Right renal pelvis (tissue), 4 donors: ENCODE measurements at regions not wholly inside any gene's neighbourhood (a gene's known extent, or its start where the extent isn't known, plus 50 kb on each side); places are given as distances from the start of the nearest gene placed in this dataset.
"Not testable (repeated sequence)": the region's sequence is repeated elsewhere in the genome, so short reads cannot be mapped to it uniquely, and the experiment has no call there.

ENCODE experiments used
- DNase-seq, 4 donors: peaks; one replicate each; pipeline ENCODE4 v3.0.0-alpha.2; 2013; ENCODE audit warnings: low read depth in 4 of 4, low spot score in 3 of 4, missing footprints in 1 of 4

DNA sequence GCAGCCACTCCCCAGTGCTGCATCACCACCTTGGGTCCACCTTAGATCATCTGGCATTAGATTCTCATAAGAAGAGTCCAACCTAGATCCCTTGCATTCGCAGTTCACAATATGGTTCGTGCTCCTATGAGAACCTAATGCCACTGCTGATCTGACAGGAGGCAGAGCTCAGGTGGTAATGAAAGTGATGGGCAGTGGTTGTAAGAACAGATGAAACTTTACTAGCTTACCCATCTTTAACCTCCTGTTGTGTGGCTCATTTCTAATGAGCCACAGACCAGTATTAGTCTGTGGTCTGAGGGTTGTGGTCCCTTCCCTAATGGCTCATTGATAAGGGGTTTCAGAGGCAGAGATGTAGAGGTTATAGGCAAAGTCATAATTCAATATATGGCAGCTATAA, 615.9 kb upstream of the MIS18BP1 start:
- no peak for DNase-seq

GRCh38 chr14:45868377-45868776, 615.4 kb upstream of the MIS18BP1 start:
- no peak for DNase-seq

DNA sequence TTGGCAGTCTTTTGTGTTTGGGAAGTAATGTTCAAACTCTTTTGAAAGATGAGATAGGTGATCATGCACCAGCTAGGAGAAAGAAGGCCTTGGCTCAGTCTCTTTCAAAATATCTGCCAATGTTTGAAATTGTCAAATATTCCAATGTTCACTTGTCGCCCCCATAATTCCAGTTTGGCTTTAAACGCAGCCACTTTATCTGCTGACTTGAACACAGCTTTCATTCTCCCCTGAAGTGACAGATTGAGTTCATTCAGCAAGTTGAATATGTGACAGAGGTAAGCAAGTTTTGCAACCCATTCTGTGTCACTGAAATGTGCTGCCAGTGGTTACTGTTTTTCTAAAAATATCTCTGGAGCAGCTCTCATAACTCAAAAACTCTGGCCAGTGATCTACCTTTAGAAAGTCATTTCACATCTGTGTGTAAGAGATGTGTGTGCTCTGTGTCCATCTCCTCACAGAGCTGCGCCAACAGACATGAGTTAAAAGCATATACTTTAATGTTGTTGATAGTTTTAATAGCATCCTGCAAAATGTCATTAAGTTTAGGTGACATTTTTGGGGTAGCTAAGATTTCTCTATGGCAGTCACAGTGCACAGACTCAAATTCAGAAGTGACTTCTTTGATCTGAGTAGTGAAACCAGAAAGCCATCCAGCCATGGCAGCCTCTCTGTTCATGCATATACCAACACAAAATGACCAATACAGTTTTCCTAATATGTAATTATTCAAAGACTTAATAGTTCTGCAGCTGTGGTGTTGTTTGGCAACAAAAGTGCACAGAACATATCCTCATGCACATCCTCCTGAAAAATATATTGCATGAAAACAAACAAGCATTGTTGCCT, 614.3 kb upstream of the MIS18BP1 start:
- DNase-seq: no peak

DNA sequence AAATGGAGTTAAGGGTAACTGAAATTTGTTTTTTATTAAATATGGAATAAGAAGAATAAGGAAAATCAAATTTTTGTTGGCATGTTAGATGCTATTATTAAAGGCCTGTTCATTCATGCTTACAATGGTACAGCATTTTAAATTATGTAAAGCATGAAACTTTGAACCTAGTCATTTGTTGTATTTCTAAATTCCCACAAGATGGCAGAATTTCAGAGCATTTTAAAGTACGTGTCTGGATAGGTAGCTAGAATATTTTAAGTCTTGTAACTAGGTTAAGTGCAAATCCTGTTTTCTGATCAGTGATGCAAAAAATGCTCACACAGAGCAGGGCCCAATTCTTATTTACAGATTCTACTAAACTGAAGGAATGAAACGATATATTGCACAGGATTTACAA, 585.6 kb upstream of the MIS18BP1 start:
- no peak for DNase-seq

DNA sequence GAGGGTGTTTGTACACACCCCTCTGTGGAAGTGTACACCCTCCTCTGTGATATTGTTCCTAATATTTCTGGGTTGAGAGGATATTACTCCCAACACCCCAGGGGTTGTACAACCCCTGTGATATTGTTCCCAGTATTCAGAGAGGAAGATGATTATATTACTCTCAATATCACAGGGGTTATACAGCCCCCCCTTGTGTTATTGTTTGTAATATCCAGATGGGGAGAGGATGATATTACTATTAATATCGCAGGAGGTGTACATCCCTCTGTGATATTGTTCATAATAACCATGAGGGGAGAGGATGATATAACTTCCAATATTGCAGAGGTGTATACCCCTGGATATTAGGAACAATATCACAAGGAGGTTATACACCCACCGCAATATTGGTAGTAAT, 566.1 kb upstream of the MIS18BP1 start:
- no peak for DNase-seq

DNA sequence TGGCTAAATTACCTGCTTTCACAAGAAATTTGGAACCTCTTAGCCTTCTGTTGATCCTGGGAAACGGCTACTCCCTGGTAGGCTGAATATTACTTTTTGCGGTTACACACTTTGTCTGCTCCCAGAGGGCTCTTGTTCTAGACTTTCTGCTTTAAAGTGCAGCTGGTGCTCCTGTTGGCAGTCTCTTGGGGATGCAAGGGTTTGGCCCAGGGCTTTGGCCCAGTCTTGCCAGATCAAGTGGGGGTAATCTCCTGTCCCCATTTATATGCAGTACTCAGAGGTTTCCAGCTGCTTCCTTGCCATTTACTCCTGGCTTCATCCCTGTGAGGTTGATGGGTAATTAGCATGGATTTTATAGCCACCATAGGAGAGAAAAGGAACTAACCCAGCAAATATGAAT, 558.2 kb upstream of the MIS18BP1 start:
- DNase-seq: no peak

GRCh38 chr14:45810152-45810872, 557.3 kb upstream of the MIS18BP1 start:
- peak in 2 of 4 donors; percentile 4 to 6 for DNase-seq

- no peak for DNase-seq
Observed at GRCh38 chr14:45807178-45807899, 554.3 kb upstream of the MIS18BP1 start.

DNA sequence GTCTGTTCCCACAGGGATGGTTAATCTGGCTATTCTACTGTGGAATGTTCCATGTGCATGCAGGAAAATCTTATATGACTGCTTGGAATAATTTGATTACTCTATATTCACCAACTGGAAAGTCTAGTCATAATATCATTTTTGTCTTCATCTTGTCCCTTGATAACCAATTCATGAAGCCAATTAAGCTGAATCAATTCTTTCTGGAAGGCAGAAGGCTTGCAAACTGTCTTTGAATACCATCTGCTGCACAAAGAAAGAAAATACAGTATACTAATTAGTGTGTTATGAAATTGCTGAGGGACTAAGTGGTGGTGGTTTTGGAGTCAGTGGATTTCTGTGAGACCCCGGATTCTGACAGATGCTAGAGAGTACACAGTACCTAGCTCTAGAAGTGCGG, 546.5 kb upstream of the MIS18BP1 start:
- no peak for DNase-seq

GRCh38 chr14:45798659-45799058, 545.7 kb upstream of the MIS18BP1 start:
- DNase-seq: no peak

DNA sequence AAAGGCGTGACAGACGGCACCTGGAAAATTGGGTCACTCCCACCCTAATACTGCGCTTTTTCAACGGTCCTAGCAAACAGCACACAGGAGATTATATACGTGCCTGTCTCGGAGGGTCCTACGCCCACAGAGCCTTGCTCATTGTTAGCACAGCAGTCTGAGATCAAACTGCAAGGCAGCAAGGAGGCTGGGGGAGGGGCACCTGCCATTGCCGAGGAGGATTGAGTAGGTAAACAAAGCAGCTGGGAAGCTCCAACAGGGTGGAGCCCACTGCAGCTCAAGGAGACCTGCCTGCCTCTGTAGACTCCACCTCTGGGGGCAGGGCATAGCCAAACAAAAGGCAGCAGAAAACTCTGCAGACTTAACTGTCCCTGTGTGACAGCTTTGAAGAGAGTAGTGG, 543.0 kb upstream of the MIS18BP1 start:
- not testable (repeated sequence) for DNase-seq

DNA sequence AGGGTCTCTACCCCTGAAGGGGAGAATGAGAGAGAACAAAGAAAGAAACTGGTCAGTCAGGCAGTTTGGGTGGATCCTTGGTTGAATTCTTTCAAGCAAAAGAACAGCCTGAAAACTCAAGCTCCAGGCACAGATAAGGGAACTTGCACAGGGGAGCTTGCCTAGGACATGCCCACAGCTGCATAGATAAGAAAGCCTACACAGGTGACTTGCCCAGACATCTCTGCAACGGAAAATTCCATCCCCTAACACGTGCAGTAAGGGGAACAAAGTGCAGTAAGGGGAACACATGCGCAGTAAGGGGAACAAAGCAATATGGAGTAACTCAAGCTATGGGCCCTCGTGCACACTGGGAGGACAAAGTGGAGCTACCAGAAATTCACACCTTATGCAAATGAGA, 540.1 kb upstream of the MIS18BP1 start:
- no peak for DNase-seq

DNA sequence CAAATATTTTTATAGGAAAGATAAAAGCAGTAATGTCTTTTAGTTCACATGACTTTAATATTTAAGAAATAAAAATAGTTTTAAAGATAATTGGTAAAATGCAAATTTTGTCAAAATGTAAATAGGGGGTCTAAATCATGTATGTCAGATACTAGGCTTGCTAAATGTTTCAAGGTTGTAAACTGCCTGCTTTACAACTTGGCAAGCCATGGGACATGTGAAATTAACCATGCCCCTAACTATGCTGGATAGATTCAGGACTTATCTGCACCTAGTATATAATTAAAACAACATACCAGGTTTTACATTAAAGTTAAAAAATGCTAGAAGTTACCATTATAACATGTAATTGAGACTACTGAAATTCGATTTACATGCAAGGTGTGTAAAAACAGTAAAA, 537.3 kb upstream of the MIS18BP1 start:
- no peak for DNase-seq

DNA sequence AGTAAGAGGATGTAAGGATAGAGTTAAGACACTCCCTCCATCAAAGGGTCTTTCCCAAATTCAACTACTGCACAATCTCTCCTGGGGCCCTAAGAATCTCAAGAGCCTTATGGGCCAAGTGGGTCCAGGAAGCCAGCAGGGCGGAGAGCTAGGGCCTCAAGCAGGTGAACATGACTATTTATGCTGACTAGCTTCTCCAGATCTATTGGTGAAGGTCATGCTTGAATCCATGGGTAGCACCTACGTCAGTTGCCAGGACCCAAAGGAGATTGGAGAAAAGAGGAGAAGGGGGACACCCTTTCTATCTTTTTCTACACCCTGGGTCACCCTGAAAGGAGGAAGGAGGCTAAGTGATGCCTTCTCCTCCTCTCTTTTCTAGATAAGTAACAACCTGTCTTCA, 534.2 kb upstream of the MIS18BP1 start:
- DNase-seq: no peak

- DNase-seq: no peak
Observed at GRCh38 chr14:45786266-45786665, 533.3 kb upstream of the MIS18BP1 start.

DNA sequence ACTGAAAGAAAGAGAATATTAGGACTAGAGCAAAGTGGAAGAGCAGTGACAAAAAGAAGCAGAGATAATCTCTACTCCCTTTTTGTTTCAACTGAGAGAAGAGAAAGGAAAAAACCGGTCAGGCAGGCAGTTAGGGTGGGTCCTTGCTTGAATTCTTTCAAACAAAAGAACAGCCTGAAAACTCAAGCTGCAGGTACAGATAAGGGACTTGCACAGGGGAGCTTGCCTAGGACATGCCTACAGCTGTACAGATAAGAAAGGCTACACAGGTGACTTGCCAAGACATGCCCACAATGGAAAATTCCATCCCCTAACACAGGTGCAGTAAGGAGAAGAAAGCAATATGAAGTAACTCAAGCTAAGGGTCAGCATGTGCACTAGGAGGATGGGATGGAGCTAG, 532.2 kb upstream of the MIS18BP1 start:
- DNase-seq: no peak

- DNase-seq: no peak
Observed at GRCh38 chr14:45766247-45766646, 513.2 kb upstream of the MIS18BP1 start.

DNA sequence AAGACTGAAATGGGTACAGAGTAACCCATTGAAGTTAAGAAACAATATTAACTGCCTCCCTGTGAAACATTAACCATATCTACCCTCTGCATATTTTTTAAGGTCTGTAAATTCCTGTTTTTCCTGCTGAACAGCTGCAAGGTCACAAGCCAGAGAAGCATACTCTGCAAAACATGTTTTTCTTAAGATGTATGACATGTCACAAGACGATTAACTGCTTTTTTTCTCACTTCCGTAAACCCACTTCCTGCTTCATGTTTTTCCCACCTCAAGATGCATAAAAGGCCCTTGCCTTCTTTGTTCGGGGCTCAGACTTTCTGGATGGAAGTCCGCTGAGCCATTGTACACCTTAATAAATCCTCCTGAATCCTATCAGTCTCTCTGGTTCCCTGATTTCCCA, 504.7 kb upstream of the MIS18BP1 start:
- no peak for DNase-seq

DNA sequence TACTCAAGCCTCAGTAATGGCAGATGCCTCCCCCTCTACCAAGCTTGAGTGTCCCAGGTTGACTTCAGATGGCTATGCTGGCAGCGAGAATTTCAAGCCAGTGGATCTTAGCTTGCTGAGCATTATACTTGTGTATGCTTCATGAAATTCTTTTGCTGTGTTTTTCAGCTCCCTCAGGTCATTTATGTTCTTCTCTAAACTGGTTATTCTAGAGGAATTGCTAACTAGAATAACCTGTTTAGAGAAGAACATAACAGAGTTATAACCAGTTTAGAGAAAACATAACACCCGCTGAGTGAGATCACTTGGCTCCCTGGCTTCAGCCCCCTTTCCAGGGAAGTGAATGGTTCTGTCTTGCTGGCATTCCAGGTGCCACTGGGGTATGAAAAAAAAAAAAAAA, 503.4 kb upstream of the MIS18BP1 start:
- DNase-seq: not testable (repeated sequence)

DNA sequence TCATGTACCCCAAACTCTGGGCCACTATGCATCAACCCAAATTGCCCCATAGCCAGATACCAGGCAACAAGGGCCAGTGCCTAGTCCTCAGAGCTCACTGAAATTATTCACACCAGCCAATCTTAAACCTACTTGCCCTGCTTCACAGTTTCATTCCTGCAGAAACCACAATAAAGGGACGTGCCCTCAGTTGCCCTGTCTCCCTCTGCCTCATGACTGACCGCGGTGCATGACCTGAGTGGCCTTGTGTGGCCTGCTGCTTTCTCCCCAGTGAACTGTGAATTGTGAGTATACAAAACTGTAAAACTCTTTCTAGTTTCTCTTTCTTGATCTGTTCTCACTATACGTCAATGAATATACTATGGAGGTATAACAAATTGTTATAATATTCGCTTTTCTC, 490.9 kb upstream of the MIS18BP1 start:
- no peak for DNase-seq

- DNase-seq: no peak
Observed at GRCh38 chr14:45742187-45742586, 489.2 kb upstream of the MIS18BP1 start.
